Trophoblast cell (in vitro differentiated cells and primary cell): ENCODE measurements at regions not wholly inside any gene's neighbourhood (a gene's known extent, or its start where the extent isn't known, plus 50 kb on each side); places are given as distances from the start of the nearest gene placed in this dataset.
A peak's percentile ranks its signal among the peaks of the same experiment; 100 is the strongest.
"Not testable (repeated sequence)": the region's sequence is repeated elsewhere in the genome, so short reads cannot be mapped to it uniquely, and the experiment has no call there.

Experiments
- DNase-seq, 2 donors: peaks; one replicate each; pipeline ENCODE4 v3.0.0-alpha.2; 2016
- H2AFZ ChIP-seq: 2 replicates; pipeline ENCODE4 v1.6.1; 2013; ENCODE audit warnings: low read length, moderate library complexity, mild to moderate bottlenecking; ENCODE audit not compliant: insufficient read depth, poor library complexity
- H2AK5ac ChIP-seq: 2 replicates; pipeline ENCODE4 v1.6.1; 2013; ENCODE audit warnings: mild to moderate bottlenecking, low read length
- H2BK120ac ChIP-seq: 2 replicates; pipeline ENCODE4 v1.6.1; 2013; ENCODE audit warnings: low read length, mild to moderate bottlenecking, moderate library complexity; ENCODE audit not compliant: insufficient read depth, poor library complexity
- H2BK12ac ChIP-seq: 2 replicates; pipeline ENCODE4 v1.6.1; 2013; ENCODE audit warnings: mild to moderate bottlenecking, low read length, moderate library complexity
- H2BK5ac ChIP-seq: 2 replicates; pipeline ENCODE4 v1.6.1; 2013; ENCODE audit warnings: low read length, low read depth, moderate library complexity, mild to moderate bottlenecking; ENCODE audit not compliant: poor library complexity
- H3K14ac ChIP-seq: 2 replicates; pipeline ENCODE4 v1.6.1; 2013; ENCODE audit warnings: mild to moderate bottlenecking, low read length
- H3K18ac ChIP-seq: 2 replicates; pipeline ENCODE4 v1.6.1; 2013; ENCODE audit warnings: mild to moderate bottlenecking, low read length
- H3K23ac ChIP-seq: 2 replicates; pipeline ENCODE4 v1.6.1; 2013; ENCODE audit warnings: low read length
- H3K27ac ChIP-seq: 2 replicates; pipeline ENCODE4 v1.5.1; 2013; ENCODE audit warnings: low read depth, mild to moderate bottlenecking, inconsistent platforms, low read length, moderate library complexity
- H3K27me3 ChIP-seq: 2 replicates; pipeline ENCODE4 v1.6.1; 2013; ENCODE audit warnings: inconsistent platforms, mild to moderate bottlenecking, low read length, moderate library complexity; ENCODE audit not compliant: insufficient read depth
- H3K36me3 ChIP-seq, 2 experiments: 1 replicate in 1 of 2; 2 replicates in 1 of 2; pipeline ENCODE4 v1.6.1; 2013; ENCODE audit warnings: low read length in 2 of 2, mild to moderate bottlenecking in 2 of 2, moderate library complexity in 1 of 2; ENCODE audit not compliant: insufficient read depth in 2 of 2, control insufficient read depth in 1 of 2
- H3K4ac ChIP-seq: 2 replicates; pipeline ENCODE4 v1.6.1; 2013; ENCODE audit warnings: low read depth, mild to moderate bottlenecking, low read length, moderate library complexity
- H3K4me1 ChIP-seq, 2 experiments: 1 replicate in 1 of 2; 2 replicates in 1 of 2; pipeline ENCODE4 v1.6.1; 2013; ENCODE audit warnings: low read length in 2 of 2, mild to moderate bottlenecking in 2 of 2, moderate library complexity in 1 of 2; ENCODE audit not compliant: insufficient read depth in 2 of 2, control insufficient read depth in 1 of 2
- H3K4me2 ChIP-seq: 2 replicates; pipeline ENCODE4 v1.6.1; 2013; ENCODE audit warnings: inconsistent platforms, mild to moderate bottlenecking, low read length, moderate library complexity
- H3K4me3 ChIP-seq: 2 replicates; pipeline ENCODE4 v1.5.1; 2013; ENCODE audit warnings: mild to moderate bottlenecking, low read depth, low read length, inconsistent platforms
- H3K79me1 ChIP-seq: one replicate; pipeline ENCODE4 v1.6.1; 2013; ENCODE audit warnings: low read length
- H3K79me2 ChIP-seq: 2 replicates; pipeline ENCODE4 v1.6.1; 2013; ENCODE audit warnings: low read length, mild to moderate bottlenecking; ENCODE audit not compliant: control insufficient read depth, insufficient read depth, poor library complexity
- H3K9ac ChIP-seq: 2 replicates; pipeline ENCODE4 v1.6.1; 2013; ENCODE audit warnings: mild to moderate bottlenecking, low read length
- H3K9me3 ChIP-seq: 2 replicates; pipeline ENCODE4 v1.6.1; 2013; ENCODE audit warnings: low read depth, mild to moderate bottlenecking, control low read depth, inconsistent platforms, low read length; ENCODE audit not compliant: insufficient read depth
- H4K12ac ChIP-seq: 2 replicates; pipeline ENCODE4 v1.6.1; 2013; ENCODE audit warnings: low read depth, mild to moderate bottlenecking, low read length, moderate library complexity
- H4K8ac ChIP-seq: 2 replicates; pipeline ENCODE4 v1.6.1; 2013; ENCODE audit warnings: low read depth, mild to moderate bottlenecking, low read length, moderate library complexity
- H4K91ac ChIP-seq: one replicate; pipeline ENCODE4 v1.6.1; 2013; ENCODE audit warnings: low read depth, mild to moderate bottlenecking, low read length, moderate library complexity
- WGBS: extraction: QIAGEN DNeasy Blood & Tissue Kit; methylation state at CpG from one replicate; pipeline ENCODE4 v1.1.7; 2013; ENCODE audit warnings: missing lambda C conversion rate; ENCODE audit not compliant: insufficient read length, insufficient coverage; ENCODE audit errors: extremely low coverage; 5-methylcytosine and 5-hydroxymethylcytosine counted together

GRCh38 chr6:137718903-137719302 lies 148.2 kb upstream of the TNFAIP3 start:
- not testable (repeated sequence) for H3K4me2 ChIP-seq, H2AFZ ChIP-seq, H3K36me3 ChIP-seq, H3K9me3 ChIP-seq, H2BK5ac ChIP-seq, H3K9ac ChIP-seq, H3K79me2 ChIP-seq, H4K12ac ChIP-seq, H4K8ac ChIP-seq, H3K4me1 ChIP-seq, H3K27ac ChIP-seq, H3K27me3 ChIP-seq, H3K23ac ChIP-seq, H3K14ac ChIP-seq, H2BK120ac ChIP-seq, DNase-seq, H4K91ac ChIP-seq, H3K18ac ChIP-seq, H3K4ac ChIP-seq, H3K79me1 ChIP-seq, H2AK5ac ChIP-seq, H3K4me3 ChIP-seq
- no CpG with 5 or more reads among the region's 5 CpGs for WGBS
- peak overlapping the region; percentile 13 for H2BK12ac ChIP-seq

- Histone ChIP-seq H3K27me3 (no peaks in the 10 kb centered on the region), H3K79me1 (peaks cover 4% of the 10 kb centered on the region), H2BK12ac (peak overlapping the region; percentile 91), H3K4me2 (no peak overlapping the region), H3K27ac (no peak overlapping the region), H3K4me3 (no peak overlapping the region), H3K23ac (no peak overlapping the region), H2AK5ac (no peak overlapping the region), H3K14ac (no peak overlapping the region), H4K12ac (no peak overlapping the region), H2BK5ac (no peak overlapping the region), H4K8ac (no peak overlapping the region), H4K91ac (peak overlapping the region; percentile 57), H3K18ac (no peak overlapping the region), H3K4ac (no peak overlapping the region), H3K9ac (no peak overlapping the region), H3K9me3 (no peaks in the 10 kb centered on the region), H3K4me1 (peaks cover 0 to 5% of the 10 kb centered on the region in 2 experiments), H2AFZ (no peak overlapping the region), H3K79me2 (no peaks in the 10 kb centered on the region), H3K36me3 (no peaks in the 10 kb centered on the region), H2BK120ac (no peak overlapping the region)
- no CpG with 5 or more reads among the region's 5 CpGs for WGBS
- no peak for DNase-seq
Observed at GRCh38 chr6:137722749-137723272, 144.2 kb upstream of the TNFAIP3 start.

GRCh38 chr6:137723273-137724017 lies 143.6 kb upstream of the TNFAIP3 start:
- peaks cover 0 to 5% of the 10 kb centered on the region in 2 experiments for H3K4me1 ChIP-seq
- no peak overlapping the region for H2AFZ ChIP-seq
- no peak overlapping the region for H4K12ac ChIP-seq
- no peaks in the 10 kb centered on the region for H3K79me2 ChIP-seq
- no peak overlapping the region for H4K91ac ChIP-seq
- H3K4ac ChIP-seq = no peak overlapping the region
- WGBS = no CpG with 5 or more reads among the region's 4 CpGs
- H3K14ac ChIP-seq = no peak overlapping the region
- H2BK120ac ChIP-seq = no peak overlapping the region
- H2BK5ac ChIP-seq = no peak overlapping the region
- H3K4me2 ChIP-seq = no peak overlapping the region
- H3K18ac ChIP-seq = no peak overlapping the region
- DNase-seq = peak in 1 of 2 donors; percentile 63
- no peaks in the 10 kb centered on the region for H3K27me3 ChIP-seq
- no peak overlapping the region for H3K23ac ChIP-seq
- peaks cover 4% of the 10 kb centered on the region for H3K79me1 ChIP-seq
- H3K9me3 ChIP-seq = no peaks in the 10 kb centered on the region
- H3K36me3 ChIP-seq = no peaks in the 10 kb centered on the region
- H3K27ac ChIP-seq = no peak overlapping the region
- no peak overlapping the region for H4K8ac ChIP-seq
- no peak overlapping the region for H2AK5ac ChIP-seq
- H2BK12ac ChIP-seq = no peak overlapping the region
- no peak overlapping the region for H3K4me3 ChIP-seq
- no peak overlapping the region for H3K9ac ChIP-seq

GRCh38 chr6:137724018-137724403 lies 143.0 kb upstream of the TNFAIP3 start:
- no peaks in the 10 kb centered on the region for H3K36me3 ChIP-seq
- H3K4me1 ChIP-seq = peaks cover 5 to 8% of the 10 kb centered on the region in 2 experiments
- H2BK120ac ChIP-seq = no peak overlapping the region
- no peak overlapping the region for H2BK12ac ChIP-seq
- H4K8ac ChIP-seq = no peak overlapping the region
- H4K12ac ChIP-seq = no peak overlapping the region
- H3K18ac ChIP-seq = no peak overlapping the region
- no CpG with 5 or more reads among the region's 3 CpGs for WGBS
- H2AK5ac ChIP-seq = no peak overlapping the region
- no peak overlapping the region for H3K14ac ChIP-seq
- H4K91ac ChIP-seq = no peak overlapping the region
- no peaks in the 10 kb centered on the region for H3K9me3 ChIP-seq
- no peaks in the 10 kb centered on the region for H3K79me2 ChIP-seq
- H2BK5ac ChIP-seq = no peak overlapping the region
- DNase-seq = no peak
- no peak overlapping the region for H3K9ac ChIP-seq
- no peak overlapping the region for H3K27ac ChIP-seq
- no peak overlapping the region for H3K4me3 ChIP-seq
- peaks cover 6% of the 10 kb centered on the region for H3K79me1 ChIP-seq
- H3K4ac ChIP-seq = no peak overlapping the region
- no peaks in the 10 kb centered on the region for H3K27me3 ChIP-seq
- no peak overlapping the region for H3K4me2 ChIP-seq
- H3K23ac ChIP-seq = no peak overlapping the region
- no peak overlapping the region for H2AFZ ChIP-seq
